ENCODE measurements at regions not wholly inside any gene's neighbourhood (a gene's known extent, or its start where the extent isn't known, plus 50 kb on each side); places are given as distances from the start of the nearest gene placed in this dataset.

DNA sequence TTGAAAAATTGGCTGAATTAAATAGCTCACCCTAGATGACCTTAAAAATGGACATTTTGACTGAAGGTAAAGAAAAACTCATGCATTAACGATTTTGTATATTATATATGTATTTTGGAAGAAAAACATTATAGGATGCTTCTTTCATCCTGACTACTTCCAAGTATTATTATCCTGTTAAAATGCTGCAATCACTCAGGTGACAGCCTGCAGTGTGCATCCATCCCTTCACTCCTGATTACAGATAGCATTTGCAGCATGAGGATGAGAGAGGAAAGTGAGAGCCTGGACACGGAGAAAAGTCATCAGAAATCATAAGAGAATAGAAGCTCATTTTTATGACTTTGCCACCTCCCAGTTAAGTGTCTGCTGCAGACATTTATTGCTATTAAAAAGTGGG lies 1055.6 kb downstream of the PCDH17 start:
- TF ChIP-seq, protein P1, sequence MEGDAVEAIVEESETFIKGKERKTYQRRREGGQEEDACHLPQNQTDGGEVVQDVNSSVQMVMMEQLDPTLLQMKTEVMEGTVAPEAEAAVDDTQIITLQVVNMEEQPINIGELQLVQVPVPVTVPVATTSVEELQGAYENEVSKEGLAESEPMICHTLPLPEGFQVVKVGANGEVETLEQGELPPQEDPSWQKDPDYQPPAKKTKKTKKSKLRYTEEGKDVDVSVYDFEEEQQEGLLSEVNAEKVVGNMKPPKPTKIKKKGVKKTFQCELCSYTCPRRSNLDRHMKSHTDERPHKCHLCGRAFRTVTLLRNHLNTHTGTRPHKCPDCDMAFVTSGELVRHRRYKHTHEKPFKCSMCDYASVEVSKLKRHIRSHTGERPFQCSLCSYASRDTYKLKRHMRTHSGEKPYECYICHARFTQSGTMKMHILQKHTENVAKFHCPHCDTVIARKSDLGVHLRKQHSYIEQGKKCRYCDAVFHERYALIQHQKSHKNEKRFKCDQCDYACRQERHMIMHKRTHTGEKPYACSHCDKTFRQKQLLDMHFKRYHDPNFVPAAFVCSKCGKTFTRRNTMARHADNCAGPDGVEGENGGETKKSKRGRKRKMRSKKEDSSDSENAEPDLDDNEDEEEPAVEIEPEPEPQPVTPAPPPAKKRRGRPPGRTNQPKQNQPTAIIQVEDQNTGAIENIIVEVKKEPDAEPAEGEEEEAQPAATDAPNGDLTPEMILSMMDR (conservative IDR thresholded peaks at IDR 0.05; ENCODE audit: low read length), result no peak
- no peak for TF ChIP-seq EZH2phosphoT487 (IDR thresholded peaks at IDR 0.05; ENCODE audit: borderline replicate concordance)
